Mesenchymal stem cell (in vitro differentiated cells and primary cell): ENCODE measurements at regions not wholly inside any gene's neighbourhood (a gene's known extent, or its start where the extent isn't known, plus 50 kb on each side); places are given as distances from the start of the nearest gene placed in this dataset.
A peak's percentile ranks its signal among the peaks of the same experiment; 100 is the strongest.

Source experiments
- DNase-seq: peaks from one replicate; pipeline ENCODE4 v3.0.0-alpha.2; 2013
- H2AFZ ChIP-seq: one replicate; pipeline ENCODE4 v1.6.1; 2013; ENCODE audit warnings: low read depth, mild to moderate bottlenecking, control low read depth, inconsistent platforms, low read length, moderate library complexity
- H2AK5ac ChIP-seq: 2 replicates; pipeline ENCODE4 v1.6.1; 2013; ENCODE audit warnings: low read length, moderate library complexity, mild to moderate bottlenecking, inconsistent platforms; ENCODE audit not compliant: severe bottlenecking
- H2BK120ac ChIP-seq: one replicate; pipeline ENCODE4 v1.6.1; 2013; ENCODE audit warnings: low read depth, mild to moderate bottlenecking, inconsistent platforms, low read length, moderate library complexity
- H2BK12ac ChIP-seq, 2 experiments: one replicate each; pipeline ENCODE4 v1.6.1; 2013; ENCODE audit warnings: inconsistent platforms in 2 of 2, low read length in 2 of 2, mild to moderate bottlenecking in 2 of 2, moderate library complexity in 2 of 2, control low read depth in 1 of 2
- H2BK15ac ChIP-seq: one replicate; pipeline ENCODE4 v1.6.1; 2013; ENCODE audit warnings: mild to moderate bottlenecking, low read depth, inconsistent platforms; ENCODE audit not compliant: poor library complexity, severe bottlenecking
- H2BK5ac ChIP-seq: 2 replicates; pipeline ENCODE4 v1.6.1; 2013; ENCODE audit warnings: low read depth, mild to moderate bottlenecking, low read length, control low read depth, inconsistent platforms; ENCODE audit not compliant: poor library complexity, severe bottlenecking
- H3K14ac ChIP-seq, 2 experiments: one replicate each; pipeline ENCODE4 v1.6.1; 2013; ENCODE audit warnings: inconsistent platforms in 2 of 2, low read length in 2 of 2, control low read depth in 1 of 2, mild to moderate bottlenecking in 1 of 2, moderate library complexity in 1 of 2
- H3K18ac ChIP-seq, 2 experiments: one replicate each; pipeline ENCODE4 v1.6.1; 2013; ENCODE audit warnings: inconsistent platforms in 2 of 2, low read length in 2 of 2, control low read depth in 1 of 2, low read depth in 1 of 2, mild to moderate bottlenecking in 1 of 2
- H3K23ac ChIP-seq, 2 experiments: one replicate each; pipeline ENCODE4 v1.6.1; 2013; ENCODE audit warnings: inconsistent platforms in 2 of 2, low read length in 2 of 2, mild to moderate bottlenecking in 2 of 2, moderate library complexity in 2 of 2, control low read depth in 1 of 2
- H3K27ac ChIP-seq: 2 replicates; pipeline ENCODE4 v1.5.1; 2013; ENCODE audit warnings: mild to moderate bottlenecking, moderate library complexity, low read length, control low read depth, inconsistent platforms; ENCODE audit not compliant: poor library complexity, severe bottlenecking
- H3K27me3 ChIP-seq, 2 experiments: 2 replicates each; pipeline versions ENCODE4 v1.6.1 to v1.7.0; 2013; ENCODE audit warnings: low read length in 2 of 2, mild to moderate bottlenecking in 2 of 2, moderate library complexity in 2 of 2, control low read depth in 1 of 2, inconsistent platforms in 1 of 2; ENCODE audit not compliant: control insufficient read depth in 1 of 2, insufficient read depth in 1 of 2
- H3K36me3 ChIP-seq, 2 experiments: 2 replicates each; pipeline versions ENCODE4 v1.6.1 to v1.7.0; 2013; ENCODE audit warnings: low read length in 2 of 2, control low read depth in 1 of 2, inconsistent platforms in 1 of 2, low read depth in 1 of 2, mild to moderate bottlenecking in 1 of 2; ENCODE audit not compliant: insufficient read depth in 2 of 2, control insufficient read depth in 1 of 2
- H3K4ac ChIP-seq, 2 experiments: one replicate each; pipeline ENCODE4 v1.6.1; 2013; ENCODE audit warnings: inconsistent platforms in 2 of 2, low read length in 2 of 2, mild to moderate bottlenecking in 2 of 2, moderate library complexity in 2 of 2, control low read depth in 1 of 2, low read depth in 1 of 2
- H3K4me1 ChIP-seq: 2 replicates; pipeline ENCODE4 v1.6.1; 2013; ENCODE audit warnings: low read depth, low read length, control low read depth; ENCODE audit not compliant: control insufficient read depth, insufficient read depth
- H3K4me2 ChIP-seq: 2 replicates; pipeline ENCODE4 v1.6.1; 2013; ENCODE audit warnings: low read length, mild to moderate bottlenecking, inconsistent platforms; ENCODE audit not compliant: poor library complexity, severe bottlenecking
- H3K4me3 ChIP-seq, 2 experiments: 2 replicates each; pipeline versions ENCODE4 v1.5.1 to v1.7.0; 2013; ENCODE audit warnings: low read length in 2 of 2, mild to moderate bottlenecking in 2 of 2, control low read depth in 1 of 2, low read depth in 1 of 2; ENCODE audit not compliant: insufficient read depth in 1 of 2
- H3K79me1 ChIP-seq: replicated peaks from 2 replicates; pipeline ENCODE4 v1.6.1; 2013; ENCODE audit warnings: mild to moderate bottlenecking, control low read depth, low read length, inconsistent platforms; ENCODE audit not compliant: poor library complexity, severe bottlenecking
- H3K9ac ChIP-seq: 2 replicates; pipeline ENCODE4 v1.7.0; 2013; ENCODE audit warnings: mild to moderate bottlenecking, low read length, moderate library complexity
- H3K9me3 ChIP-seq: 2 replicates; pipeline ENCODE4 v1.7.0; 2013; ENCODE audit warnings: mild to moderate bottlenecking, low read length; ENCODE audit not compliant: control insufficient read depth
- H4K8ac ChIP-seq: one replicate; pipeline ENCODE4 v1.6.1; 2013; ENCODE audit warnings: inconsistent platforms, mild to moderate bottlenecking, low read length, moderate library complexity
- H4K91ac ChIP-seq: one replicate; pipeline ENCODE4 v1.6.1; 2013; ENCODE audit warnings: mild to moderate bottlenecking, low read length, inconsistent platforms
- WGBS: methylation state at CpG from one replicate; pipeline ENCODE4 v1.1.7; 2013; ENCODE audit warnings: mixed read lengths; 5-methylcytosine and 5-hydroxymethylcytosine counted together

GRCh38 chr3:72329354-72329753 is 518.9 kb downstream of the SHQ1 start:
- H3K27me3 ChIP-seq, result peaks cover 28 to 68% of the 10 kb centered on the region in 2 experiments
- no peak overlapping the region for H2AK5ac ChIP-seq

GRCh38 chr3:72328755-72329277 is 519.4 kb downstream of the SHQ1 start:
- 89% methylated on average over 5 of the region's 6 CpGs for WGBS
- no peaks in the 10 kb centered on the region for H3K79me1 ChIP-seq
- no peak overlapping the region for H3K27ac ChIP-seq
- H2AFZ ChIP-seq, result no peak overlapping the region
- peaks cover 9% of the 10 kb centered on the region for H3K9me3 ChIP-seq
- no peak overlapping the region for H3K9ac ChIP-seq
- no peak overlapping the region for H3K23ac ChIP-seq
- no peak overlapping the region for H2BK5ac ChIP-seq
- H3K4me3 ChIP-seq, result no peak overlapping the region
- H2BK120ac ChIP-seq, result no peak overlapping the region
- peak overlapping the region in 1 of 2 experiments; percentile 15 for H2BK12ac ChIP-seq
- no peak overlapping the region for H2AK5ac ChIP-seq
- no peak overlapping the region for H3K4ac ChIP-seq
- H2BK15ac ChIP-seq, result no peak overlapping the region
- H3K18ac ChIP-seq, result no peak overlapping the region
- H3K36me3 ChIP-seq, result no peaks in the 10 kb centered on the region
- peaks cover 2% of the 10 kb centered on the region for H3K4me1 ChIP-seq
- H4K8ac ChIP-seq, result no peak overlapping the region
- no peak for DNase-seq
- H4K91ac ChIP-seq, result peak overlapping the region; percentile 3
- peaks cover 31 to 74% of the 10 kb centered on the region in 2 experiments for H3K27me3 ChIP-seq
- no peak overlapping the region for H3K4me2 ChIP-seq
- H3K14ac ChIP-seq, result no peak overlapping the region

More at GRCh38 chr3:72329354-72329753, 518.9 kb downstream of the SHQ1 start:
- H3K79me1 ChIP-seq, result no peaks in the 10 kb centered on the region
- H3K18ac ChIP-seq, result no peak overlapping the region
- 82% methylated on average over 10 of the region's 10 CpGs for WGBS
- peaks cover 9% of the 10 kb centered on the region for H3K9me3 ChIP-seq
- H2BK5ac ChIP-seq, result no peak overlapping the region
- DNase-seq, result no peak
- H3K23ac ChIP-seq, result no peak overlapping the region
- H2BK15ac ChIP-seq, result peak overlapping the region; percentile 3
- no peak overlapping the region for H3K27ac ChIP-seq
- H3K4me1 ChIP-seq, result peaks cover 2% of the 10 kb centered on the region
- no peaks in the 10 kb centered on the region for H3K36me3 ChIP-seq
- H3K4me2 ChIP-seq, result no peak overlapping the region
- no peak overlapping the region for H2AFZ ChIP-seq
- no peak overlapping the region for H3K9ac ChIP-seq
- H3K4me3 ChIP-seq, result no peak overlapping the region
- H4K91ac ChIP-seq, result peak overlapping the region; percentile 3
- no peak overlapping the region for H3K4ac ChIP-seq
- no peak overlapping the region for H4K8ac ChIP-seq
- H2BK12ac ChIP-seq, result peak overlapping the region; percentile 15 to 23
- H2BK120ac ChIP-seq, result no peak overlapping the region
- no peak overlapping the region for H3K14ac ChIP-seq

- H2BK12ac ChIP-seq, result no peak overlapping the region
- no peak overlapping the region for H3K4ac ChIP-seq
- H2BK120ac ChIP-seq, result no peak overlapping the region
- peaks cover 31 to 76% of the 10 kb centered on the region in 2 experiments for H3K27me3 ChIP-seq
- H3K4me1 ChIP-seq, result peaks cover 2% of the 10 kb centered on the region
- no peak for DNase-seq
- no peak overlapping the region for H4K91ac ChIP-seq
- H2BK15ac ChIP-seq, result no peak overlapping the region
- no peak overlapping the region for H2AK5ac ChIP-seq
- H3K23ac ChIP-seq, result no peak overlapping the region
- H2BK5ac ChIP-seq, result no peak overlapping the region
- H3K27ac ChIP-seq, result no peak overlapping the region
- no peak overlapping the region for H3K4me2 ChIP-seq
- 89% methylated on average over 5 of the region's 5 CpGs for WGBS
- H3K36me3 ChIP-seq, result no peaks in the 10 kb centered on the region
- no peak overlapping the region for H4K8ac ChIP-seq
- H3K79me1 ChIP-seq, result no peaks in the 10 kb centered on the region
- H3K18ac ChIP-seq, result no peak overlapping the region
- H3K14ac ChIP-seq, result no peak overlapping the region
- no peak overlapping the region for H2AFZ ChIP-seq
- H3K4me3 ChIP-seq, result no peak overlapping the region
- H3K9ac ChIP-seq, result no peak overlapping the region
- peaks cover 9% of the 10 kb centered on the region for H3K9me3 ChIP-seq
These were observed 521.2 kb downstream of the SHQ1 start for GRCh38 chr3:72327008-72327407.

- Histone ChIP-seq H3K9ac (no peak overlapping the region), H2BK120ac (no peak overlapping the region), H3K36me3 (no peaks in the 10 kb centered on the region), H2BK12ac (peak overlapping the region in 1 of 2 experiments; percentile 37), H2BK5ac (no peak overlapping the region), H3K4me3 (no peak overlapping the region), H3K9me3 (peaks cover 9% of the 10 kb centered on the region), H3K79me1 (no peaks in the 10 kb centered on the region), H3K27me3 (peaks cover 25 to 62% of the 10 kb centered on the region in 2 experiments), H3K14ac (peak overlapping the region in 1 of 2 experiments; percentile 58), H2AFZ (no peak overlapping the region), H3K18ac (no peak overlapping the region), H2BK15ac (no peak overlapping the region), H3K4ac (no peak overlapping the region), H4K91ac (no peak overlapping the region), H3K23ac (no peak overlapping the region), H4K8ac (no peak overlapping the region), H2AK5ac (no peak overlapping the region), H3K4me2 (no peak overlapping the region), H3K4me1 (no peaks in the 10 kb centered on the region), H3K27ac (no peak overlapping the region)
- no peak for DNase-seq
- 91% methylated on average over 3 of the region's 3 CpGs for WGBS
These were observed 523.9 kb downstream of the SHQ1 start for GRCh38 chr3:72324253-72324811.
